Fibroblast of the aortic adventitia (primary cell): ENCODE measurements at regions not wholly inside any gene's neighbourhood (a gene's known extent, or its start where the extent isn't known, plus 50 kb on each side); places are given as distances from the start of the nearest gene placed in this dataset.

Experiments used
- DNase-seq: peaks from one replicate; pipeline ENCODE4 v3.0.0-alpha.2; 2010; ENCODE audit warnings: low read depth
- H3K4me3 ChIP-seq: 2 replicates; pipeline ENCODE4 v1.5.1; 2011; ENCODE audit warnings: low read depth, mild to moderate bottlenecking, control low read depth, low read length, moderate library complexity
- CTCF ChIP-seq: IDR thresholded peaks from 2 replicates; pipeline ENCODE4 v1.5.1; 2011; ENCODE audit warnings: mild to moderate bottlenecking, low read length, control low read depth, inconsistent platforms; ENCODE audit not compliant: insufficient read depth

GRCh38 chr2:64350996-64351395 is 103.0 kb upstream of the LGALSL start:
- TF ChIP-seq CTCF = no peak

GRCh38 chr2:64352292-64352691 is 101.7 kb upstream of the LGALSL start:
- TF ChIP-seq CTCF = no peak
- no peak overlapping the region for H3K4me3 ChIP-seq
- DNase-seq = no peak

More at GRCh38 chr2:64350996-64351395, 103.0 kb upstream of the LGALSL start:
- no peak for DNase-seq
- H3K4me3 ChIP-seq = no peak overlapping the region

- TF ChIP-seq CTCF = no peak
- DNase-seq = peak; percentile 84
- no peak overlapping the region for H3K4me3 ChIP-seq
Measured at GRCh38 chr2:64354857-64355680, 98.9 kb upstream of the LGALSL start.

GRCh38 chr2:64356906-64357305 is 97.1 kb upstream of the LGALSL start:
- no peak for DNase-seq
- no peak for TF ChIP-seq CTCF
- H3K4me3 ChIP-seq = no peak overlapping the region

DNA sequence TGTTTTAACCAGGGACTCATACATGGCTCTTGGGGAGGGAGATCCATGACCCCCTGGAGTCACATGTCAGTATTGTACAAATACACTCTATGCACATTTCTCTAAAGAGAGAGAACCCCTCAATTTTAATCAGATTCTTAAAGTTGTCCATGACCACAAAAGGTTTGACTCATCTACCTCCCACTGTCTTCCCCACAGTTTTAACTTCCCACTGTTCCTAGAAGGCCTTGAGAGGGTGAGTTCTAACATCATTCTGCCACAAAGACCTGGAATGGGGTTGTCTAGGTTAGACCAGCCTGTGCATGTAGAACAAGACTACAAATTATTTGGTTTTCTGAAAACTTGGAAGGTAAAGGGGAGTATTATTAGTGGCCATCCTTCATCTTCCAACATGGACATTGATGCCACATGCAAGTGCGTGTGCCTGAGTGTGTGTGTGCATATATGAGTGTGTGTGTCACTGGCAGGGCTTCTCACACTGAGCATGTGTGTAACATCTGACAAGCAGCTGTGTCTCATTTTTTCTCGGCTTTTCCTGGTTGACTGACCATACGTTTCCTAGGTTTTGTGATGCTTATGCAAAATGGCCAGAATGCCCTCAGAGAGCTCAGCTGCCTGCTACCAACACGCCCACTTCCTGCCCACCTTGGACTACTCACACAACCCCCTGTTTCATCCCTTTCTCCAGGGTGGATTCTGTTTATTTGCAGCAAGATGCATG is 94.6 kb upstream of the LGALSL start:
- no peak for TF ChIP-seq CTCF
- DNase-seq = no peak
- H3K4me3 ChIP-seq = no peak overlapping the region

DNA sequence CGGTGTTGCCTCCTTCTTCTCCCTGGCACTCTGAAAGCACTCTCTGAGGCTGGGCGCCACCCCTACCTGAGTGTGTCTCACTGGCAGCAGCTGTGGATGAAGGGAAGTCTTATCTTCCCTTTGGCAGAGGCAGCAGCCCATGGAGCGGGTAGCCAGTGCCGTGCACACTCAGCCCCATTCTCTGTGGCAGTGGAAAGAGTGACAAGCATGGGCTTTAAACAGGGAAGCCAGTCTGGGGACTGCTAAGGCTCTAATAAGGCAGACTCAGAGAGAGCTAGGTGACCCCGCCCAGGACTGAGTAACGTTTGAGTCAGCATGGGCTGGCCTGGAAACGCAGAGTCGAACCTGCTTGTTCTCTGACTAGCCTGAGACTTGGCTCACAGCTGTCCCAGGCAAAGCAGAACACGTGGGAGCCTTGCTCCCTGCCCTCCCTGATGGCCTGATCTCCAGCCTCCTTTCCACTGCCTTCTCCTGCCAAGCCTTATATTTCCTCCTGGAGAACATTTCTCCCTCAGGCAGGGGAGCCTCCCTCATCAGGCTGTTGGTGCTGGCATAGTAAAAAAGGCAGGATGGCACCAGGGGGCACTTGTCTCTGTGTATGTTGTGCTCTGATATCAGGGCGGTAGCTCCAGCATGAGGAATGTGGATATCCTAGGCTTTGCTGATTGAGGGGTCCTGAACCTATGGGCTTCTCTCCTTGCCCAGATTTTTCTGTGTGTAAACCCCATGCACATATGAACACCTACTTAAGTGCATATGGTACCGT is 93.9 kb upstream of the LGALSL start:
- peak; percentile 95 for DNase-seq
- no peak for TF ChIP-seq CTCF
- H3K4me3 ChIP-seq = no peak overlapping the region
